ENCODE measurements at regions not wholly inside any gene's neighbourhood (a gene's known extent, or its start where the extent isn't known, plus 50 kb on each side); places are given as distances from the start of the nearest gene placed in this dataset.

GRCh38 chr10:85413570-85413969 lies 953.0 kb downstream of the GRID1 start:
- no peak for TF ChIP-seq POLR2A (IDR thresholded peaks at IDR 0.05)
- TF ChIP-seq EP300 (IDR thresholded peaks at IDR 0.05): no peak
- no peak for TF ChIP-seq CTCF (IDR thresholded peaks at IDR 0.05)
- no peak for TF ChIP-seq POLR2AphosphoS5 (IDR thresholded peaks at IDR 0.05)
- no peak for DNase-seq
- Histone ChIP-seq H3K27ac (no peak overlapping the region), H3K27me3 (no peaks in the 10 kb centered on the region), H3K4me3 (no peak overlapping the region), H3K4me1 (no peaks in the 10 kb centered on the region), H3K36me3 (no peaks in the 10 kb centered on the region), H3K9me3 (no peaks in the 10 kb centered on the region)
- intact Hi-C loops (cut with DNase I): no loop called here
- WGBS, 2 donors: 38 to 68% methylated on average over 5 of the region's 5 CpGs

DNA sequence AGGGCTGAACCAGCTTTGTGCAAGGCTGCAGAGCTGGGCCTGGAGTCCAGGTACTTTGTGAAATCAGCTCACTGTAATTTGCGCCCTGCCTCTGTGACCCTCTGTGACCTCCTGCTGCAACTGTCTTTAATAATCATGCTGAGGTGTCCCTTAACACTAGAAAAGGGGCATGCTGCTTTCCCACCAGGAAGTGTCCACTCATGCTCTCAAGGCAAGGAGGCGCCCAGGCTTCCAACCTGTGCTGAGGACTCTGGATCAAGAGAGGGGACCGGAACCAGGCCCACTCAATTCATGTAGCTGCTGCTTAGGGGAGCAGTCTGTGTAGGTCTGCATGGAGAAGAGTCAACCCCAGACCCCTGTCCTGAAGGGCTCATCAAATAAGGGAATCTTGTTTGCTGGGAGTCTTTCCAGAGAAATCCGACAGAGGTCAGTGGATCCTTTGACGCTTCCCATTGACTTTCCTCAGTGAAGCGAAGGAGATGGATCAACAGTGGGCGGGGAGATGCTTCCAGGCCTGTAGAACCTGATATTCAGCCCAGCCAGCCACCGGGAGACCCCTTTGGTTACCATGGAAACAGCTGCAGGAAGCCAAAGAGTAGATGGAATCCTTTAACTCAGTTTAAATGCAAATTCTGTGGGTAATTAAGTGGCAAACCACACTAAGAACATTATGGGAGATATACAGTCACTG lies 945.9 kb downstream of the GRID1 start:
- Histone ChIP-seq H3K27me3 (no peaks in the 10 kb centered on the region), H3K36me3 (no peaks in the 10 kb centered on the region), H3K4me3 (no peak overlapping the region), H3K9me3 (no peaks in the 10 kb centered on the region), H3K27ac (no peak overlapping the region), H3K4me1 (no peaks in the 10 kb centered on the region)
- intact Hi-C loops (cut with DNase I): no loop called here
- no peak for DNase-seq
- no peak for TF ChIP-seq POLR2A (IDR thresholded peaks at IDR 0.05)
- TF ChIP-seq EP300 (IDR thresholded peaks at IDR 0.05): no peak
- no peak for TF ChIP-seq CTCF (IDR thresholded peaks at IDR 0.05)
- no peak for TF ChIP-seq POLR2AphosphoS5 (IDR thresholded peaks at IDR 0.05)
- 56 to 76% methylated on average over 8 of the region's 8 CpGs for WGBS, 2 donors

DNA sequence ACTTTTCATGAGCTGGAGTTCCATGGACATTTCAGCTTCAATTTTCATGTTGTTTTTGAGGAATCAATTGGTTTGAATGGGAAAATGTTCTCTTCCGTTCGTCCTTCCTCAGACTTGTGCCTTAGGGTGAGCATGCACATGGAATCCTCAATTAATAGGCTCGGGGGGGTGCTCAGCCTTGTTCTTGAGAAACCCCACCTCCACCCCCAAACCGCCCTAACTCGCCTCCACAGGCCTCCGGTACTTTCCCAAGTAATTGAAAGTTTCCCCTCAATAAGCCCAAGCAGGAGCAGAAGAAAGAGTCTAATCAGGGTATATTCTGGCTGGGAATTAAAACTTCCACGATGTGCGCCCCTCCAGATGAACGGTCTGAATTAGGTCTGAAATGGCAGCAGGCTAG lies 945.2 kb downstream of the GRID1 start:
- H3K27me3 ChIP-seq: no peaks in the 10 kb centered on the region
- TF ChIP-seq EP300 (IDR thresholded peaks at IDR 0.05): no peak
- no peak for TF ChIP-seq CTCF (IDR thresholded peaks at IDR 0.05)
- no peak for TF ChIP-seq POLR2A (IDR thresholded peaks at IDR 0.05)
- TF ChIP-seq POLR2AphosphoS5 (IDR thresholded peaks at IDR 0.05): no peak
- WGBS, 2 donors: 91 to 92% methylated on average over 9 of the region's 9 CpGs
- H3K4me1 ChIP-seq: no peaks in the 10 kb centered on the region
- no peak overlapping the region for H3K27ac ChIP-seq
- H3K36me3 ChIP-seq: no peaks in the 10 kb centered on the region
- intact Hi-C loops (cut with DNase I): no loop called here
- H3K9me3 ChIP-seq: no peaks in the 10 kb centered on the region
- H3K4me3 ChIP-seq: no peak overlapping the region
- no peak for DNase-seq

DNA sequence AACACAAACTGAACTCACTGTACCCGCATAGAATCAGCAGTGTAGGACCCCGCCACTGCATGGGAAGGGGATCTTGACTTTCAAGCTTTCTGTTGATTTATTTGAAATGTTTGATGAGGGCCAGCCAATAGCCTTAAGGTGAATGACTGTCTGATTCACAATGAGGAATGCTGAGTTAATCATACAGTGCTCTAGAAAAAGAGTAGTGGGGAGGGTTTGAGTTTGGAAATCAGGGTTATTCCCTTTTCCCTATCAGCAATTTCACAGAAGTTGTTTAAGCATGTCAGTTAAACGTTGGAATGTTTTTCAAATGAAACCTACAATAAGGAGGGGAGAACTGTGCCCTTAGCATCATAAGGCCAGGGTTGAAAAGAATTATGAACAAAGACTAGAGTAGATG lies 937.5 kb downstream of the GRID1 start:
- intact Hi-C loops (cut with DNase I): no loop called here
- no peak for DNase-seq
- H3K27me3 ChIP-seq: no peaks in the 10 kb centered on the region
- no peaks in the 10 kb centered on the region for H3K36me3 ChIP-seq
- 76 to 83% methylated on average over 3 of the region's 3 CpGs for WGBS, 2 donors
- no peaks in the 10 kb centered on the region for H3K4me1 ChIP-seq
- no peak overlapping the region for H3K27ac ChIP-seq
- no peaks in the 10 kb centered on the region for H3K9me3 ChIP-seq
- no peak overlapping the region for H3K4me3 ChIP-seq
- no peak for TF ChIP-seq POLR2AphosphoS5 (IDR thresholded peaks at IDR 0.05)

- Histone ChIP-seq H3K4me1 (no peaks in the 10 kb centered on the region), H3K9me3 (no peaks in the 10 kb centered on the region), H3K4me3 (no peak overlapping the region), H3K36me3 (no peaks in the 10 kb centered on the region), H3K27ac (no peak overlapping the region), H3K27me3 (no peaks in the 10 kb centered on the region)
- WGBS, 2 donors: 56 to 74% methylated on average over 2 of the region's 2 CpGs
- intact Hi-C loops (cut with DNase I): no loop called here
- DNase-seq: no peak
- no peak for TF ChIP-seq POLR2AphosphoS5 (IDR thresholded peaks at IDR 0.05)
- TF ChIP-seq EP300 (IDR thresholded peaks at IDR 0.05): no peak
- TF ChIP-seq POLR2A (IDR thresholded peaks at IDR 0.05): no peak
- TF ChIP-seq CTCF (IDR thresholded peaks at IDR 0.05): no peak
Measured at GRCh38 chr10:85430991-85431390, 935.6 kb downstream of the GRID1 start.
